ENCODE measurements at regions not wholly inside any gene's neighbourhood (a gene's known extent, or its start where the extent isn't known, plus 50 kb on each side); places are given as distances from the start of the nearest gene placed in this dataset.

DNA sequence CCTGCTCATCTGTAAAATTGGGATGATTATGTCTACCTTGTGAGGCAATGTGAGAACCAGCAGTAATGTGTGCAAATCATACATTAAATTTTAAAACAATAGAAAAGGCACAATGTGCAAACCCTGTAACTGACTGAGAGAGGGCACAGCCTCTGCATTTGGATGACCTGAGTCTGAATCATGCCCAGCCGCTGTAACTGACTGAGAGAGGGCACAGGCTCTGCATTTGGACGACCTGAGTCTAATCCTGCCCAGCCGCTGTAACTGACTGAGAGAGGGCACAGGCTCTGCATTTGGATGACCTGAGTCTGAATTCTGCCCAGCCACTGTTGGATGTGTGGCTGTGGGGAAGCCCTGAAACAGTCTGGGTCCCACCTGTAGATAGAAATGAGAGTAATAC is 351.5 kb upstream of the SHH start:
- no peak overlapping the region for H3K27ac ChIP-seq
- DNase-seq: no peak

DNA sequence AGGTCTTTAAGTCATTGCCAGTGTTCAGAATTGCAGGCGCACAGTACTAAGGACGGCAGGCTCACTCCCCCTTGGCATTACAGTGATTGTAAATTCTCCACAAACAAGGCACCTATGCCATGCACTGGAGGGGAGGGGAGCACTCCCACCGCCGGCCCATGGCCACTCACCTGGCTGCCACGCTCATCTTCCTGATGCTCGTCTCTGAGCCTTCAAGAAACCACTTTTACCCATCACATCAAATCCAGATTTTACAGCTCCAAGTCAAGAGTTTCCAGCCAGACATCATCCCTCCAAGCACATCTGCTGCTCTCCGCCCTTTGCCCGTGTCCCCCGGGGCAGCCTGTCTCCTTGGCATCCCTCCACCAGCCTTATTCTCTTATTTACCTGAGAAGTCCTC is 350.2 kb upstream of the SHH start:
- H3K27ac ChIP-seq: no peak overlapping the region
- H3K4me3 ChIP-seq (ENCODE audit: low read depth, low read length): no peak overlapping the region
- DNase-seq: no peak
- no peaks in the 10 kb centered on the region for H3K9me3 ChIP-seq (ENCODE audit: severe bottlenecking)
- H3K27me3 ChIP-seq (ENCODE audit: insufficient read depth, low read depth, severe bottlenecking): peaks cover 89% of the 10 kb centered on the region
- TF ChIP-seq, protein P1, sequence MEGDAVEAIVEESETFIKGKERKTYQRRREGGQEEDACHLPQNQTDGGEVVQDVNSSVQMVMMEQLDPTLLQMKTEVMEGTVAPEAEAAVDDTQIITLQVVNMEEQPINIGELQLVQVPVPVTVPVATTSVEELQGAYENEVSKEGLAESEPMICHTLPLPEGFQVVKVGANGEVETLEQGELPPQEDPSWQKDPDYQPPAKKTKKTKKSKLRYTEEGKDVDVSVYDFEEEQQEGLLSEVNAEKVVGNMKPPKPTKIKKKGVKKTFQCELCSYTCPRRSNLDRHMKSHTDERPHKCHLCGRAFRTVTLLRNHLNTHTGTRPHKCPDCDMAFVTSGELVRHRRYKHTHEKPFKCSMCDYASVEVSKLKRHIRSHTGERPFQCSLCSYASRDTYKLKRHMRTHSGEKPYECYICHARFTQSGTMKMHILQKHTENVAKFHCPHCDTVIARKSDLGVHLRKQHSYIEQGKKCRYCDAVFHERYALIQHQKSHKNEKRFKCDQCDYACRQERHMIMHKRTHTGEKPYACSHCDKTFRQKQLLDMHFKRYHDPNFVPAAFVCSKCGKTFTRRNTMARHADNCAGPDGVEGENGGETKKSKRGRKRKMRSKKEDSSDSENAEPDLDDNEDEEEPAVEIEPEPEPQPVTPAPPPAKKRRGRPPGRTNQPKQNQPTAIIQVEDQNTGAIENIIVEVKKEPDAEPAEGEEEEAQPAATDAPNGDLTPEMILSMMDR (IDR thresholded peaks at IDR 0.05; ENCODE audit: low read depth, low read length): no peak
- no peaks in the 10 kb centered on the region for H3K36me3 ChIP-seq

More for the DNA sequence above, 351.5 kb upstream of the SHH start:
- TF ChIP-seq, protein P1 (IDR thresholded peaks at IDR 0.05; ENCODE audit: low read depth, low read length): no peak
- H3K9me3 ChIP-seq (ENCODE audit: severe bottlenecking): no peaks in the 10 kb centered on the region
- H3K4me3 ChIP-seq (ENCODE audit: low read depth, low read length): no peak overlapping the region
- peaks cover 87% of the 10 kb centered on the region for H3K27me3 ChIP-seq (ENCODE audit: insufficient read depth, low read depth, severe bottlenecking)
- no peaks in the 10 kb centered on the region for H3K36me3 ChIP-seq

DNA sequence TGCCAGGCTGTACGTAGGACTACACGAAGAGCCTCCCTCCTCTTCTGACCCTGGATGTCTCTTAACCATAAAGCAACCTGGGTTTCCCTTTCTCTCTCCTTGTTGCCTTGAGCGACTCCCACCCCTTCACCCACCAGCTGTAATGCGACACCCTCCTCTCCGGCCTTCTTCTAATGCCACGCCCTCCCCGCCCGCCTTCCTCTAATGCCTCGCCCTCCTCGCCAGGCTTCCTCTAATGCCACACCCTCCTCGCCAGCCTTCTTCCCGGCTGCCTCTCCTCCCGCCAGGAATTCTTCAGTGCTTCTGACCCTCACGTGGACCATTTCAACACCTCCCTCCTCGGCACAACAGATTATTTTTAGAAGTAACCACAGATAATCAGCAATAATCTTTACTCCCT is 348.5 kb upstream of the SHH start:
- TF ChIP-seq, protein P1 (IDR thresholded peaks at IDR 0.05; ENCODE audit: low read depth, low read length): no peak
- no peak for DNase-seq
- H3K27ac ChIP-seq: no peak overlapping the region
- H3K36me3 ChIP-seq: no peaks in the 10 kb centered on the region
- no peak overlapping the region for H3K4me3 ChIP-seq (ENCODE audit: low read depth, low read length)
- peaks cover 83% of the 10 kb centered on the region for H3K27me3 ChIP-seq (ENCODE audit: insufficient read depth, low read depth, severe bottlenecking)
- peaks cover 2% of the 10 kb centered on the region for H3K9me3 ChIP-seq (ENCODE audit: severe bottlenecking)

DNA sequence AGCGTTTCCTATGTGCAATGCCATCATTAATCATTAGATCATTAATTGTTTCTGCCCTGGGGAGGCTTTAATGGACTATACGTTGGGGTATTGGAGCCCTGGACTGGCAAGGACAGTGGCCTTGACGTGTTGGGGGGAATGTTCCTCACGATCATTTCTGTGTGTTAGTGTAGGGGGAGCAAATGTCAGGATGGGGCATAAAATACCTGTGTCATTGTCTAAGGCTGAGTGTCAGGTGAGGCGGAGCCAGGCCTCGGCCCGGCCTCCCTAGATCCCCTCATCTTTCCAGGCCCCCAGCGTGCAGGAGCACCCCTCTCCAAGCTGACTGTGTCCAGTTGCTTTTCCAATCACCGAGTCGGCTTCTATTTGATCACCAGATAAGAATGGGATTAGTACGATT is 346.4 kb upstream of the SHH start:
- Histone ChIP-seq H3K27ac (no peak overlapping the region), H3K36me3 (no peaks in the 10 kb centered on the region), H3K9me3 (ENCODE audit: severe bottlenecking) (peaks cover 2% of the 10 kb centered on the region), H3K27me3 (ENCODE audit: insufficient read depth, low read depth, severe bottlenecking) (peaks cover 65% of the 10 kb centered on the region), H3K4me3 (ENCODE audit: low read depth, low read length) (no peak overlapping the region)
- TF ChIP-seq, protein P1 (IDR thresholded peaks at IDR 0.05; ENCODE audit: low read depth, low read length): no peak
- no peak for DNase-seq

DNA sequence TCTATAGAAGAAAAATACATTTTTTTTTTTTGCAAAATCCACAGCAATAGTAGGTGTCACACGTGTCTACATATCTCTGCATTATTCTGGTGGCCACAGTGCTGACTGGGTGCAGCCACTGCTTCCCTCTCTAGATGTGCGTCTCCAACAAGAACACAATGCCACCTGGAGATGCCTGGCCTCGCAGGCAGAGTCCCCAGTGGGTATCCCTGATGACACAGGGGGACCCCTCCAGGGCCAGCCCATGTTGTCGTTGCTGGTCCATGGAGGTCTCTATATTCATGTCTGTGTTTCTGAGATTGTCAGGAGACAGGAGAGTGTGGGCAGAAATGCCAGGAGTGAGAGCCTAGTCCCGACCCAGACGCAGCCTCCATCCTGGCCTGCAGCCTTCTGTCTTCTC is 345.9 kb upstream of the SHH start:
- Histone ChIP-seq H3K4me3 (ENCODE audit: low read depth, low read length) (no peak overlapping the region), H3K9me3 (ENCODE audit: severe bottlenecking) (peaks cover 2% of the 10 kb centered on the region), H3K36me3 (no peaks in the 10 kb centered on the region), H3K27me3 (ENCODE audit: insufficient read depth, low read depth, severe bottlenecking) (peaks cover 60% of the 10 kb centered on the region), H3K27ac (no peak overlapping the region)
- TF ChIP-seq, protein P1 (IDR thresholded peaks at IDR 0.05; ENCODE audit: low read depth, low read length): no peak
- no peak for DNase-seq

DNA sequence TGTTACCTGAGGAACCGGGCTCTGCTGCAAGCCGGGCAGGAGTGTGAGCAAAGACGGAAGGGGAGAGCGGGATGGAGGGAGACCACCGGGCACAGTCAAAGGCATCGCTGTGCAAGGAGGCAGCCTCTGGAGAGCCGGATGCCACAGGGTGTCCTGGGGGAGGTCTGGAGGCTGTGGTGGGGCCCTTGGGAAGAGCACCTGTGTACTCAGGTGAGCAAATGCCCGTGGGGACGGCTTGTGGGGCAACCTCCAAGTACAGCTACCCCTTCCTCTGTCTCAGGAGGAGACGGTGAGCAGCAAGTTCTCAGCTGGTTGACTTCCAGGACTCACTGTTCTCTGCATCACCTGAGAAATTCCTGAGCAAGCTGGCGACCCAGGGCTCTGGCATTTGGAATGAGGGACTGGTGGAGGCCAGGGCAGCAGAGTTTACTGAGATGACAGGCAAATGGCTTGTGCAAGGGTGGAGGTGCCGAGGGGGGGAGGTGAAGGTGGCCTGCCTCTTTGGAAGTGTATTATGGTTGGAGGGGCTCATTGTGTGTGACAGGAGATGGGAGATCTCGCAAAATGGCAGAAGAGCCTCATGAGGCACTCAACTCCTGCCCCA is 345.2 kb upstream of the SHH start:
- no peak for DNase-seq
- no peaks in the 10 kb centered on the region for H3K36me3 ChIP-seq
- H3K4me3 ChIP-seq (ENCODE audit: low read depth, low read length): no peak overlapping the region
- H3K9me3 ChIP-seq (ENCODE audit: severe bottlenecking): peaks cover 2% of the 10 kb centered on the region
- no peak overlapping the region for H3K27ac ChIP-seq
- peaks cover 60% of the 10 kb centered on the region for H3K27me3 ChIP-seq (ENCODE audit: insufficient read depth, low read depth, severe bottlenecking)
- TF ChIP-seq, protein P1 (IDR thresholded peaks at IDR 0.05; ENCODE audit: low read depth, low read length): no peak
